ENCODE measurements at regions not wholly inside any gene's neighbourhood (a gene's known extent, or its start where the extent isn't known, plus 50 kb on each side); places are given as distances from the start of the nearest gene placed in this dataset.

- Mint-ChIP-seq H3K27ac (peak overlapping the region; percentile 27), H3K4me3 (no peak overlapping the region), H3K4me1 (ENCODE audit: low read depth) (peaks cover 64% of the 10 kb centered on the region), H3K36me3 (ENCODE audit: low read depth) (no peaks in the 10 kb centered on the region), H3K27me3 (no peaks in the 10 kb centered on the region), H3K9me3 (no peaks in the 10 kb centered on the region)
- ATAC-seq (ENCODE audit: poor library complexity) (no peak), DNase-seq (no peak)
- Histone ChIP-seq H3K36me3 (ENCODE audit: insufficient read depth, low read length) (no peaks in the 10 kb centered on the region), H3K4me1 (ENCODE audit: insufficient read depth, low read length) (peaks cover 50% of the 10 kb centered on the region), H3K4me3 (ENCODE audit: low read length) (no peak overlapping the region), H3K27ac (ENCODE audit: low read depth in 1 of 2, low read length in 2 of 2) (no peak overlapping the region), H3K27me3 (ENCODE audit: control insufficient read depth in 1 of 2, insufficient read depth in 2 of 2, low read length in 2 of 2) (no peaks in the 10 kb centered on the region), H3K9me3 (ENCODE audit: control insufficient read depth in 1 of 2, insufficient read depth in 1 of 2, low read length in 2 of 2) (no peaks in the 10 kb centered on the region)
- intact Hi-C loops (cut with DNase I, micrococcal nuclease) = no loop called here
- TF ChIP-seq CTCF (IDR thresholded peaks at IDR 0.05) = no peak
- ChIA-PET CTCF (no interaction called here), POLR2A (interaction anchor here (2.0 kb wide), 1 partner anchor 348 kb away, joined by 4 read pairs; the partner anchor contains the start of gene IRF2BP2)
Measured at GRCh38 chr1:234957330-234958065, 171.1 kb downstream of the TOMM20 start.

GRCh38 chr1:234956821-234957329 is 171.8 kb downstream of the TOMM20 start:
- Mint-ChIP-seq H3K36me3 (ENCODE audit: low read depth) (no peaks in the 10 kb centered on the region), H3K27ac (peak overlapping the region; percentile 27), H3K9me3 (no peaks in the 10 kb centered on the region), H3K4me3 (no peak overlapping the region), H3K4me1 (ENCODE audit: low read depth) (peaks cover 57% of the 10 kb centered on the region), H3K27me3 (no peaks in the 10 kb centered on the region)
- no peak overlapping the region for H3K27ac ChIP-seq (ENCODE audit: low read depth in 1 of 2, low read length in 2 of 2)
- TF ChIP-seq CTCF (IDR thresholded peaks at IDR 0.05) = no peak
- H3K9me3 ChIP-seq (ENCODE audit: control insufficient read depth in 1 of 2, insufficient read depth in 1 of 2, low read length in 2 of 2) = no peaks in the 10 kb centered on the region
- ATAC-seq (ENCODE audit: poor library complexity) (no peak), DNase-seq (no peak)
- no peaks in the 10 kb centered on the region for H3K36me3 ChIP-seq (ENCODE audit: insufficient read depth, low read length)
- H3K4me3 ChIP-seq (ENCODE audit: low read length) = no peak overlapping the region
- no peaks in the 10 kb centered on the region for H3K27me3 ChIP-seq (ENCODE audit: control insufficient read depth in 1 of 2, insufficient read depth in 2 of 2, low read length in 2 of 2)
- H3K4me1 ChIP-seq (ENCODE audit: insufficient read depth, low read length) = peaks cover 44% of the 10 kb centered on the region
- ChIA-PET POLR2A (interaction anchor here (2.0 kb wide), 1 partner anchor 347 kb away, joined by 4 read pairs; the partner anchor contains the start of gene IRF2BP2), CTCF (no interaction called here)
- intact Hi-C loops (cut with DNase I, micrococcal nuclease) = no loop called here

GRCh38 chr1:234955107-234955731 is 173.4 kb downstream of the TOMM20 start:
- no peaks in the 10 kb centered on the region for H3K9me3 Mint-ChIP-seq
- no peak for TF ChIP-seq CTCF (IDR thresholded peaks at IDR 0.05)
- Histone ChIP-seq H3K9me3 (ENCODE audit: control insufficient read depth in 1 of 2, insufficient read depth in 1 of 2, low read length in 2 of 2) (no peaks in the 10 kb centered on the region), H3K4me3 (ENCODE audit: low read length) (no peak overlapping the region), H3K36me3 (ENCODE audit: insufficient read depth, low read length) (no peaks in the 10 kb centered on the region), H3K27ac (ENCODE audit: low read depth in 1 of 2, low read length in 2 of 2) (peak overlapping the region in 1 of 2 donors; percentile 13), H3K4me1 (ENCODE audit: insufficient read depth, low read length) (peaks cover 31% of the 10 kb centered on the region), H3K27me3 (ENCODE audit: control insufficient read depth in 1 of 2, insufficient read depth in 2 of 2, low read length in 2 of 2) (no peaks in the 10 kb centered on the region)
- no peak overlapping the region for H3K4me3 Mint-ChIP-seq
- H3K27ac Mint-ChIP-seq = peak overlapping the region; percentile 40
- peaks cover 42% of the 10 kb centered on the region for H3K4me1 Mint-ChIP-seq (ENCODE audit: low read depth)
- ATAC-seq (ENCODE audit: poor library complexity) (peak; percentile 49), DNase-seq (peak in 3 of 14 experiments; percentile 43 to 58 (median 50))
- intact Hi-C loops (cut with DNase I, micrococcal nuclease) = no loop called here
- no peaks in the 10 kb centered on the region for H3K27me3 Mint-ChIP-seq
- no peaks in the 10 kb centered on the region for H3K36me3 Mint-ChIP-seq (ENCODE audit: low read depth)
- ChIA-PET POLR2A (interaction anchor here (0.7 to 1.8 kb wide), 5 partner anchors 24 to 345 kb away, joined by 3 to 5 read pairs (median 4); partner anchors contain the start of gene IRF2BP2), CTCF (no interaction called here)
